Loucy (cell line): ENCODE measurements at regions not wholly inside any gene's neighbourhood (a gene's known extent, or its start where the extent isn't known, plus 50 kb on each side); places are given as distances from the start of the nearest gene placed in this dataset.

Source experiments
- EZH2phosphoT487 ChIP-seq: fragments of 200-600 bp; IDR thresholded peaks from 2 replicates; pipeline ENCODE4 v1.6.1; 2018; ENCODE audit warnings: antibody characterized with exemption, mild to moderate bottlenecking, moderate library complexity, borderline replicate concordance
- TF ChIP-seq, protein P1 (sequence below): fragments of 200-600 bp; sonication (generic); conservative IDR thresholded peaks from 2 replicates; pipeline ENCODE4 v1.5.1; 2014; ENCODE audit warnings: mild to moderate bottlenecking, antibody characterized with exemption, low read length

DNA sequence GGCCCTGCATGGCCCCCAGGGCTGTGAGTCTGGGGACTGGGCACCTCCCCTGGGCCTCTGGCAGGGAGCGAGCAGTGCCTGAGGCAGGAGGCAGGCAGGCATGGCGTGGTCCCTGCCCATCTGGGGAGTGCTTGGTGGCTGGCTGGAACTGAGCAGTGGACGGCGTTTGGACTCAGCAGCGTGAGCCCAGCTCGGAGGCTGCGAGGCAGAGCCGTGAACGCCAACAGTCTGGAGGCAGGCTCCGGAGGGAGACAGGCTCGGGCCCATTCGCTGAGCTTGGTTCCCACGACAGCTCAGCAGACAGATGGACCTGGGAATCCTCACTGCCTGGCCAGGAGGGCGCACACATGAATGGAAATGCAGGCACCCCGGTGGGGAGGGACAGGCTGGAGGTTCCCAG is 160.7 kb upstream of the POU3F1 start:
- TF ChIP-seq, protein P1, sequence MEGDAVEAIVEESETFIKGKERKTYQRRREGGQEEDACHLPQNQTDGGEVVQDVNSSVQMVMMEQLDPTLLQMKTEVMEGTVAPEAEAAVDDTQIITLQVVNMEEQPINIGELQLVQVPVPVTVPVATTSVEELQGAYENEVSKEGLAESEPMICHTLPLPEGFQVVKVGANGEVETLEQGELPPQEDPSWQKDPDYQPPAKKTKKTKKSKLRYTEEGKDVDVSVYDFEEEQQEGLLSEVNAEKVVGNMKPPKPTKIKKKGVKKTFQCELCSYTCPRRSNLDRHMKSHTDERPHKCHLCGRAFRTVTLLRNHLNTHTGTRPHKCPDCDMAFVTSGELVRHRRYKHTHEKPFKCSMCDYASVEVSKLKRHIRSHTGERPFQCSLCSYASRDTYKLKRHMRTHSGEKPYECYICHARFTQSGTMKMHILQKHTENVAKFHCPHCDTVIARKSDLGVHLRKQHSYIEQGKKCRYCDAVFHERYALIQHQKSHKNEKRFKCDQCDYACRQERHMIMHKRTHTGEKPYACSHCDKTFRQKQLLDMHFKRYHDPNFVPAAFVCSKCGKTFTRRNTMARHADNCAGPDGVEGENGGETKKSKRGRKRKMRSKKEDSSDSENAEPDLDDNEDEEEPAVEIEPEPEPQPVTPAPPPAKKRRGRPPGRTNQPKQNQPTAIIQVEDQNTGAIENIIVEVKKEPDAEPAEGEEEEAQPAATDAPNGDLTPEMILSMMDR: no peak
- no peak for TF ChIP-seq EZH2phosphoT487
